HG02981 (cell line): ENCODE measurements at regions not wholly inside any gene's neighbourhood (a gene's known extent, or its start where the extent isn't known, plus 50 kb on each side); places are given as distances from the start of the nearest gene placed in this dataset.
"Not testable (repeated sequence)": the region's sequence is repeated elsewhere in the genome, so short reads cannot be mapped to it uniquely, and the experiment has no call there.

Experiments
- ATAC-seq: cut with Tn5 transposase; IDR thresholded peaks from one replicate; pipeline ENCODE4 v1.9.1; 2021; ENCODE audit warnings: mild to moderate bottlenecking, moderate library complexity; ENCODE audit not compliant: unreplicated experiment

DNA sequence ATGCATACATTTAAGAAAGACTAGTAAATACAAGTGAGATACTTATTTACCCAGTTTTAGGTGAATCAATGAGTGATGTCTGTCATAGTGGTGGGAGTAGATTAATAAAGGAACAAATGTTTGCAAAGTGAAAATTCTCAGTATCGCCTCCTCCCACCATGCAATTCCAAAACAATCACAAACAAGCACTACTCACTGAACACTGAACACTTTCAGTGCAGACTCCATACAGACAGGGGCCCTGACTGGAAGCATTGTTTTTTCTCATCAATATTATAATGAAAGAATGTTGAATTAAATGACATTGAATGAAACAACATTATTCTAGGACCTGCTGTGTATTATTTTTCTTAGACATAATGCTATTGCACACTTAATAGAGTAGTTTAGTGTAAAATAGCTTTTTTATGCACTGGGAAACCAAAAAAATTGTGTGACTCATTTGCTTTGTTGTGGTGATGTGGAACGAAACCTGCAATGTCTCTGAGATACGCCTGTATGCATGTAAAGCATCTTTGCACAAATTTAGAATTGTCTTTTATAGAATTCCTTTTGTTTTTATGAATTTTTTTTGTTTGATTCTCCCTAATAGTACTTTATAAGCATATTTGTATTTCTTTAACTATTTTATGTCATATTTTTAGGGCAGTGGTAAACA, 317.5 kb downstream of the UTRN start:
- no peak for ATAC-seq

- ATAC-seq = no peak
Measured at GRCh38 chr6:144606083-144606482, 320.9 kb downstream of the UTRN start.

DNA sequence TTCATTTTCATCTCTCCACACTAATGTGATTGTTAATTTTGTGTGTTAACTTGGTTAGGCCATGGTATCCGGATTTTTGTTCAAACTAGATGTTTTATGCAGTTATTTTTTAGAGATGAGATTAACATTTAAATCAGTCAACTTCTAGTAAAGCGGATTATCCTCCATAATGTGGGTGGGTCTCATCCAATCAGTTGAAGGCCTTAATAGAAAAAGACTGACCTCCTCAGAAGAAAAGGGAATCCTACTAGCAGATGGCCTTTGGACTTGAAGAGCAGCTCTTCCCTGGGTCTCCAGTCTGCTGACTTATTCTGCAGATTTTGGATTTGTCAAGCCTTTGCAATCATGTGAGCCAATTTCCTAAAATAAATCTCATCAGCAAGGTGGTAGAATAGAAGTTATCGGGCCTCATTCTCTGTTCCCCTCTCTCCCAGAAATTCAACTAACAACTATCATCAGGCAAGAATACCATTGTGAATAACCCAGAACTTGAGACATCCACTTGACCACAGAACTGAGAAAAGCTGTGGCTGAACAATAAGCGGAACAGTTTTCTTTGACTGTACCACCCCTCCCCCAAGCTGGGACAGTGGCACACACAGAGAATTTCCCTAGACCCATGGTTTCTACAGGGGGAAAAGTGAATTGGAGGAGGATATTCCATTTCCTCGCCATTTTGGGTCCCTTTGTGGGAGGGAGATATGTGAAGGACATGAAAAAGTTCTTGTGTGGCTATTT, 323.0 kb downstream of the UTRN start:
- no peak for ATAC-seq

GRCh38 chr6:144612811-144613210, 327.7 kb downstream of the UTRN start:
- no peak for ATAC-seq

- no peak for ATAC-seq
Measured at GRCh38 chr6:144613859-144614258, 328.7 kb downstream of the UTRN start.

GRCh38 chr6:144615870-144616269, 330.7 kb downstream of the UTRN start:
- no peak for ATAC-seq

DNA sequence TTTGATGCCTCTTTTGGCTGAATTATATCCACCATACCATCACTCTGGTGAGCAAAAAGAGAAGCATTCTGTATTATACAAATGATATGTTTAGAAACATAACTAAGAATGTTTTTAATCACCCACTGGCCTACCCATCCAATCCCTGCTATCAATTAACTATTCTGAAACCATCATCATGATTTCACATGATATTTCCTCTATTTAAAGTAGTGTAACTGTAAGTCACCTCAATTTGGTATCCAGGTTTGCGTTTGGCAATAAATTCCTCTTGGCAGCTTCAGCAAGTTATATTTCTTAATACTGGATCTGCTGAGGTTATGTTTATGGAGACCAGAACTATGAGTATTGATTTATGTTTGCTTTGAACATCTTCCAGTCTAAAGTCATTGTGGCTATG, 332.1 kb downstream of the UTRN start:
- ATAC-seq = no peak

GRCh38 chr6:144617708-144618107, 332.6 kb downstream of the UTRN start:
- ATAC-seq = no peak

DNA sequence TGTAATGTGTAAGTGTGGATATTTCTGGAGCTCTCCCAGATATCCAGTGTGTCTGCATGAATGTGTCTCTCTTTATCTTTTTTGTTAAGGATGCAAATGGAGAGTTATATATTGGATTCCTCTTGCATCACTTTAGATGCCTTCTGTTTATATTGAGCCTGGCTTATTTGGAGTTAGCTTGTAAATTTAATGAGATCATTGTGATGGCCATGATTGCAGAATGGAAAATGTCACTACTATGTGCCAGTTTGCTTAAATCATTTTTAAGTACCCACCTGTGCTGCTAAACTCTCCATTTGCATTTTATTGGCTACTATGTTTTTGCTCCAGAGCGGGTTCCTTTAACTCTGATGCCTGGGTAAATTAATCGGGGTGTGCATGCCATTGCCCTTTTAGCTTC, 334.8 kb downstream of the UTRN start:
- ATAC-seq = no peak

DNA sequence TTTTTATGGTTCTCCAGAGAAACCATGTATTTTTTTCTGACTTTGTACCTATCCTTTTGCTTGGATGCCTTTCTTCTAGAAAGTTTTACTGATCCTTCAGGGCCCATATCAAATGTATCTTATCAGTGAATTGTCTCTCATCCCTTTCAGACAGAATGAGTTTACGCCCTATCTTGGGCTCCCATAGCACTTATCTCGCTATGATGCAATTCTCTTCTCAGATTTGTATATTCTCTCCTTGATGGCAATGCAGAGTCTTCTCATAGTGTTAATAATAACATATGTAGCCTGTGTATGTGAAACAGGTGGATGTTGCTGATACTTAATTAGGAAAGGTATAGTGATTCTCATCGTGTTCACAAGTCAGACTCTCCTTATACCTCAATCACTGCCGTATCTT, 336.2 kb downstream of the UTRN start:
- ATAC-seq = no peak

- ATAC-seq = no peak
Measured at GRCh38 chr6:144624246-144624645, 339.1 kb downstream of the UTRN start.

DNA sequence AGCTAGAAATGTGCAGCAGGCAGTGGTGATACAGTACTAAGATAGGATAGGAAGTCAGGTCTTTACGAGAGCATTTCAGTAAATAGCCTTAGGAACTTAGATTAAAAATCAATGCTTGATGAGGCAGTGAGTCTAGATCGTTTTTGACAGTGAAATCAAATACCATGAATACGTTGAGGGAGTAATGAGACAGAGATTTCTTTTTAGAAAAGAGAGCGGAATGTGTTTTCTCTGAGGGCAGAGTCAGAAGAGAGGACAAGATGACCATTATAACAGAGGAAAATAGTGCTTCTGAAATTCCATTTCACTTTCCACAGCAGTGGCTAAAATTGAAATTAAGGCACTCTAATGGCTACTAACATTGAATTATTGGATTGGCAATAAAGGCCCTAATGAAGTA, 339.6 kb downstream of the UTRN start:
- no peak for ATAC-seq

- ATAC-seq = no peak
Measured at GRCh38 chr6:144630857-144631256, 345.7 kb downstream of the UTRN start.

DNA sequence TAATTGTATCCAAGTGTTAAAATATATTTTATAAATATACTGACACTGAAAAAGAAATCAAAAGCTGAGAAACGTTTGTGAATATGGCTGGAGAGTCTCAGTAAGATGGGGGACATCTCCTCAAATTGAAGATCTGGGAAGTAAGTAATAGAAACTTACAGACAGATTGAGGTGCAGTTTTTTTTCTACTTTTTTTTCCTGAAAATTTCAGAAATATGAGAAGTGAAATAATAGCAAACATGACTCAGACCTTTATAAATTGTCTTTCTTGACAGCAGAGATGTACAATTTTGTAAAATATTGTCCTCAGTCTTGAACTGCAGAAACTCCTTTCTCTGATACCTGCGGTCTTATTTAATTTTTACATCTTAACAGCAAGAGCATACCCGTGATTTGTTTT, 347.1 kb downstream of the UTRN start:
- ATAC-seq = no peak

GRCh38 chr6:144633886-144634285, 348.8 kb downstream of the UTRN start:
- no peak for ATAC-seq

DNA sequence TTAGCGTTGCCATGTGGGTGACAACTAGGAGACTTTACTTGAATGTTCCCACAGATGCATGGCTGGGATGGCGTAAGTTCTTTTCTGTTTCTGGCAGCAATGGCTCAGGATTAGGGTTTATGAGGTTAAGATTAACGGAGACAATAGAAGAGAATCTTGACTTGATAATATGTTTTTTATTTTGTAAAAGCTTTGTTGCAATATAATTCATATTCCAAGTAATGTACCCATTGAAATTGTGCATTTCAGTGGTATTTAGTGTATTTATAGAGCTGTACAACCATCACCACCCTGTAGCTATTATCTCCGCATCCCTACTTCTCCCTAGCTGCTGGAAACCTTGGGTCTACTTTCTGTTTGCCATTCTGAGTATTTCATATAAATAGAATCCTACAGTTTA, 349.2 kb downstream of the UTRN start:
- no peak for ATAC-seq

DNA sequence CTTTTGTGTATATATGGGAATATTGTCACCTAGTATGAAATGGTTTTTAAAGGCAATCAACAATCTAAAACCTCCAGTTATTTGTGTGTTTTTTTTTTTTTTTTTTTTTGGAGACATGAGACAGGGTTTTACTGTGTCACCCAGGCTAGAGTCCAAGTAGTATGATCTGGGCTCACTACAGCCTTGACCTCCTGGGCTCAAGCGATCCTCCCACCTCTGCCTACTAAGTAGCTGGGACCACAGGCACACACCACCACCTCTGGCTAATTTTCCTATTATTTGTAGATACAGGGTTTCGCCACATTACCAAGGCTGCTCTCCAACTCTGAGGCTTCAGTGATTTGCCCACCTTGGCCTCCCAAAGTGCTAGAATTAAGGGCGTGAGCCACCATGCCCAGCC, 349.9 kb downstream of the UTRN start:
- no peak for ATAC-seq

- not testable (repeated sequence) for ATAC-seq
Measured at GRCh38 chr6:144636025-144636424, 350.9 kb downstream of the UTRN start.

GRCh38 chr6:144637541-144637940, 352.4 kb downstream of the UTRN start:
- no peak for ATAC-seq

GRCh38 chr6:144639654-144640053, 354.5 kb downstream of the UTRN start:
- no peak for ATAC-seq

- no peak for ATAC-seq
Measured at GRCh38 chr6:144641286-144641685, 356.2 kb downstream of the UTRN start.

GRCh38 chr6:144644776-144645175, 359.6 kb downstream of the UTRN start:
- no peak for ATAC-seq
